Spleen (tissue), 11 donors: ENCODE measurements at regions not wholly inside any gene's neighbourhood (a gene's known extent, or its start where the extent isn't known, plus 50 kb on each side); places are given as distances from the start of the nearest gene placed in this dataset.

Source experiments
- DNase-seq: peaks from one replicate; pipeline ENCODE4 v3.0.0-alpha.2; 2020
- H3K27ac ChIP-seq, 8 donors: fragments of 200-600 bp; sonication (generic) in 7 of 8; 1 replicate in 4 of 8; 2 replicates in 4 of 8; pipeline versions ENCODE4 v1.5.0 to v1.8.0; 2016 to 2021; ENCODE audit warnings: inconsistent platforms in 4 of 8, mild to moderate bottlenecking in 4 of 8, moderate library complexity in 1 of 8
- H3K27me3 ChIP-seq, 7 donors: fragments of 200-600 bp; sonication (generic) in 6 of 7; replicated peaks in 1 of 7; 1 replicate in 4 of 7; 2 replicates in 3 of 7; pipeline versions ENCODE4 v1.5.0 to v1.8.0; 2016 to 2021; ENCODE audit warnings: inconsistent platforms in 3 of 7, mild to moderate bottlenecking in 1 of 7
- H3K36me3 ChIP-seq, 6 donors: fragments of 200-600 bp; sonication (generic) in 5 of 6; 1 replicate in 4 of 6; 2 replicates in 2 of 6; pipeline versions ENCODE4 v1.5.0 to v1.8.0; 2016 to 2021; ENCODE audit warnings: inconsistent platforms in 2 of 6
- H3K4me1 ChIP-seq, 6 donors: fragments of 200-600 bp; sonication (generic) in 5 of 6; 1 replicate in 3 of 6; 2 replicates in 3 of 6; pipeline versions ENCODE4 v1.5.0 to v1.8.0; 2016 to 2021; ENCODE audit warnings: inconsistent platforms in 3 of 6
- H3K4me3 ChIP-seq, 8 donors: fragments of 200-600 bp; sonication (generic) in 7 of 8; 1 replicate in 4 of 8; 2 replicates in 4 of 8; pipeline versions ENCODE4 v1.5.0 to v1.8.0; 2016 to 2021; ENCODE audit warnings: inconsistent platforms in 4 of 8, mild to moderate bottlenecking in 4 of 8, moderate library complexity in 2 of 8
- H3K9me3 ChIP-seq, 8 donors: fragments of 200-600 bp; sonication (generic) in 7 of 8; 1 replicate in 4 of 8; 2 replicates in 4 of 8; pipeline versions ENCODE4 v1.5.0 to v1.8.0; 2016 to 2021; ENCODE audit warnings: inconsistent platforms in 4 of 8
- CTCF ChIP-seq, 11 experiments: fragments of 200-600 bp in 7 of 11; fragments of 450-650 bp in 4 of 11; sonication (generic) in 4 of 11; IDR thresholded peaks in 8 of 11; conservative IDR thresholded peaks in 3 of 11; 1 replicate in 7 of 11; 2 replicates in 4 of 11; pipeline versions ENCODE4 v1.4.0 to v1.8.0; 2016 to 2021; ENCODE audit warnings: antibody characterized with exemption in 11 of 11, inconsistent platforms in 4 of 11, mild to moderate bottlenecking in 1 of 11
- POLR2A ChIP-seq, 3 donors: fragments of 450-650 bp; IDR thresholded peaks; one replicate each; pipeline ENCODE4 v1.5.1; 2017; ENCODE audit warnings: antibody characterized with exemption in 3 of 3, mild to moderate bottlenecking in 1 of 3
- POLR2AphosphoS5 ChIP-seq, 3 donors: sonication (generic); formaldehyde crosslinking; IDR thresholded peaks; one replicate each; pipeline ENCODE4 v1.5.1; 2017; ENCODE audit warnings: antibody characterized with exemption in 3 of 3
- WGBS, 5 donors: extraction: QIAGEN DNeasy Blood & Tissue Kit in 3 of 5; methylation state at CpG; one replicate each; pipeline versions ENCODE4 v1.1.5 to v1.1.7; 2013 to 2018; 5-methylcytosine and 5-hydroxymethylcytosine counted together
- intact Hi-C: fragments of 100-400 bp; cut with DNase I; formaldehyde crosslinking; loops from one replicate; pipeline ENCODE4 v1.15.0; 2023; ENCODE audit warnings: low total_unique reads
- donor health status: healthy with polysubstance abuse.
- donor health status: DM: no; HTN: no; CAD: no; lungs with moderate emphysema.
- donor health status: DM: no; HTN: no; CAD: no.
- donor health status: Bipolar disorder and iron deficiency.
- donor health status: healthy.
- donor health status: DM: no; HTN: no; CAD: no.
- donor health status: DM: yes; HTN: yes; CAD: no.

- Histone ChIP-seq H3K27ac (no peak overlapping the region), H3K27me3 (no peaks in the 10 kb centered on the region), H3K9me3 (peaks cover 0 to 6% (median 0%) of the 10 kb centered on the region in 8 donors), H3K4me1 (no peaks in the 10 kb centered on the region), H3K4me3 (no peak overlapping the region), H3K36me3 (no peaks in the 10 kb centered on the region)
- 59 to 83% (median 76%) methylated on average over 3 of the region's 3 CpGs for WGBS, 5 donors
- DNase-seq, result no peak
- intact Hi-C loops, result no loop called here
- TF ChIP-seq CTCF (IDR thresholded peaks at IDR 0.05 in 8 of 11, conservative IDR thresholded peaks at IDR 0.05 in 3 of 11) (no peak), POLR2A (IDR thresholded peaks at IDR 0.05) (no peak), POLR2AphosphoS5 (IDR thresholded peaks at IDR 0.05) (no peak)
These were observed 358.8 kb upstream of the JAG1 start for GRCh38 chr20:11032611-11033010.

- Histone ChIP-seq H3K9me3 (peaks cover 0 to 6% (median 0%) of the 10 kb centered on the region in 8 donors), H3K4me3 (no peak overlapping the region), H3K4me1 (no peaks in the 10 kb centered on the region), H3K36me3 (no peaks in the 10 kb centered on the region), H3K27ac (no peak overlapping the region), H3K27me3 (no peaks in the 10 kb centered on the region)
- DNase-seq, result no peak
- WGBS, 5 donors, result 90 to 96% (median 92%) methylated on average over 3 of the region's 3 CpGs
- TF ChIP-seq CTCF (IDR thresholded peaks at IDR 0.05 in 8 of 11, conservative IDR thresholded peaks at IDR 0.05 in 3 of 11), result no peak
- TF ChIP-seq POLR2A (IDR thresholded peaks at IDR 0.05), result no peak
- TF ChIP-seq POLR2AphosphoS5 (IDR thresholded peaks at IDR 0.05), result no peak
- intact Hi-C loops, result no loop called here
These were observed 360.2 kb upstream of the JAG1 start for GRCh38 chr20:11034025-11034424.

- 73 to 89% (median 75%) methylated on average over 3 of the region's 3 CpGs for WGBS, 5 donors
- intact Hi-C loops, result no loop called here
These were observed 361.4 kb upstream of the JAG1 start for GRCh38 chr20:11035211-11035610.

GRCh38 chr20:11041396-11041795, 367.6 kb upstream of the JAG1 start:
- no peaks in the 10 kb centered on the region for H3K9me3 ChIP-seq
- H3K4me3 ChIP-seq, result no peak overlapping the region
- H3K27me3 ChIP-seq, result no peaks in the 10 kb centered on the region
- H3K36me3 ChIP-seq, result no peaks in the 10 kb centered on the region
- no peak for TF ChIP-seq POLR2A (IDR thresholded peaks at IDR 0.05)
- no peak for TF ChIP-seq CTCF (IDR thresholded peaks at IDR 0.05 in 8 of 11, conservative IDR thresholded peaks at IDR 0.05 in 3 of 11)
- TF ChIP-seq POLR2AphosphoS5 (IDR thresholded peaks at IDR 0.05), result no peak
- DNase-seq, result no peak
- intact Hi-C loops, result no loop called here
- WGBS, 5 donors, result 53 to 81% (median 72%) methylated on average over 1 of the region's 1 CpG
- H3K27ac ChIP-seq, result no peak overlapping the region
- no peaks in the 10 kb centered on the region for H3K4me1 ChIP-seq

More at GRCh38 chr20:11035211-11035610, 361.4 kb upstream of the JAG1 start:
- H3K4me1 ChIP-seq, result no peaks in the 10 kb centered on the region
- H3K36me3 ChIP-seq, result no peaks in the 10 kb centered on the region
- TF ChIP-seq CTCF (IDR thresholded peaks at IDR 0.05 in 8 of 11, conservative IDR thresholded peaks at IDR 0.05 in 3 of 11) (no peak), POLR2A (IDR thresholded peaks at IDR 0.05) (no peak), POLR2AphosphoS5 (IDR thresholded peaks at IDR 0.05) (no peak)
- H3K4me3 ChIP-seq, result no peak overlapping the region
- H3K9me3 ChIP-seq, result peaks cover 0 to 6% (median 0%) of the 10 kb centered on the region in 8 donors
- no peaks in the 10 kb centered on the region for H3K27me3 ChIP-seq
- H3K27ac ChIP-seq, result no peak overlapping the region
- DNase-seq, result no peak
